GM19193 (cell line): ENCODE measurements at regions not wholly inside any gene's neighbourhood (a gene's known extent, or its start where the extent isn't known, plus 50 kb on each side); places are given as distances from the start of the nearest gene placed in this dataset.

Experiments
- POLR2A ChIP-seq: IDR thresholded peaks from 4 replicates; pipeline ENCODE4 v1.6.1; 2011; ENCODE audit not compliant: insufficient read depth, insufficient read length; ENCODE audit errors: extremely low read depth

DNA sequence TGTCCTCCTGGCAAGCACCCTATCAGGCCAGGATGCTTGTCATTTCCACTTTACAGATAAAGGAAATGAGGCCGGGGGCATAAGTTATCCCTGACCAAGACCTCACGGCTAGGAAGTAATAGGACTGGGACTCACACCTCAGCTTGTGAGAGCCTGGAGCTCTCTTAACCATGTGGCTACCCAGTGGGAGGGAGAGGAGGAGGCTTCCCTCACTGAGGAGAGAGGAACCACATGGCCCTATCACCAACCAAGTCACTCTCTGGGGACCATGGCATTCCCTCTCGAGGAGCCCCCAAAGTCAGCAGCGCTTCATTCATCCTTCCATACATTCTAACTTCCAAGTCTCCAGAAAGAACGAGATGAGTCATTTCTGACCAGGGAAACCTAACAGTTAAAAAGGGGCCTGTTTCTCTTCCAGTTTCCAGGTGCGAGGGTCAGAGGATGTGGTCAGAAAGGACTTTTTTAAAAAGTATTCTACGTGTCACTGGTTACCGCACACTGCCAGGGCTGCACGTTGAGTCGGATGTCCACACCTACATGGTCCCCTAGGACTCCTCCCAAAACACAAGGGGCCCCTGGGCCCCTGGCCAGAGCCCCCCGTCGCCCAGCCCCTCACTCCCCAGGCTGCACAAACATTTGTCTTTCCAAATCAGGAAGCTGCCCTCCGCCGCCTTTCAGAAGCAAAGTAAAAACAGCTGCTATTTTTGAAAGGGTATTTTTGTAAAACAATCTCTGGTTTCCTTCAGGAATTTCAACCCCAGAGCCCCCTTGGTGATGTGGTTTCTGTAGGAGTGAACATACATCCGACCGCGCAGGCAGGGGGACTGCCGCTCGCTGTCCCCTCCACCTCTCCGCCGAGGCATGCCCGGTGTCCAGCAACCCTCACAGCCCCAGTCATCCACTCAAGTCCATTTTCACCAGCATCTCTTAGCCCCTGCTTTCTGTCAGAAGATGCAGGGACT is 128.2 kb upstream of the CHST15 start:
- TF ChIP-seq POLR2A: peak; percentile 10

DNA sequence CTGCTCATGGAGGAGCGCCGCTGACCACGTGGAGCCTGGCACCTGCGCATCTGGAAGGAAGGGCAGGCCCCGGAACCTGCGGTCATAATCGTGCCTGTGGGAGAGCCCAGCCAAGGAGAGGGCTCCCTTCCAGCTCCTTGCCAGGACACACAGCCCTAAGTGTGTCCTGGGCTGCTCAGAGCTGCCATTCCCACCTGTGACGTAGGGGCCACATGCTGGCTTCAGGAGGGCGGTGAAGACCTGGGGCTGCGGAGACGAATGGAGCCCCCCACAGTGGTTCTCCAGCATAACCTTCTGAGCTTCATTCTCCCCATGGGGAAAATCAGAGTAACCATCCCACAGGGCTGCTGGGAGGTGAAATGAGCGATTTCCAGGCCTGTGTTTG is 127.6 kb upstream of the CHST15 start:
- no peak for TF ChIP-seq POLR2A

DNA sequence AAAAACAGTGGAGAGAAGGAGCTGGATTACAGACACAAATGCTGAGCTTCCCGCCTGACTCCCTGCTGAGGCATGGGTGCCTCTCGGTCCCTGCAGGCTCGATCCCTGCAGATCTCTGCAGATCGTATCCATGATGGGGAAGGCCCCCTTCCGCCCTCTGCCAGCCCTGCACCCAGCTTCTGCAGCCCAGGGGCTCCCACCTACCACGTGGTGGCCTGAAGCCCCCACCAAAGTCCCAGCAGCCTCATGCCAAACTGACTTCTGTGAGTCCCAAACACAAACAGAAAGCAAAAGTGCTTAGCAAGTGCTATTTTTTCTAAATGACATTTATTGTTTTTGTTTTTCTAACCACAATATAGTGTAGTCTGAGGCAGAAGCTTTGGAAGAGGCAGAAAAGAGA is 127.1 kb upstream of the CHST15 start:
- TF ChIP-seq POLR2A: no peak

DNA sequence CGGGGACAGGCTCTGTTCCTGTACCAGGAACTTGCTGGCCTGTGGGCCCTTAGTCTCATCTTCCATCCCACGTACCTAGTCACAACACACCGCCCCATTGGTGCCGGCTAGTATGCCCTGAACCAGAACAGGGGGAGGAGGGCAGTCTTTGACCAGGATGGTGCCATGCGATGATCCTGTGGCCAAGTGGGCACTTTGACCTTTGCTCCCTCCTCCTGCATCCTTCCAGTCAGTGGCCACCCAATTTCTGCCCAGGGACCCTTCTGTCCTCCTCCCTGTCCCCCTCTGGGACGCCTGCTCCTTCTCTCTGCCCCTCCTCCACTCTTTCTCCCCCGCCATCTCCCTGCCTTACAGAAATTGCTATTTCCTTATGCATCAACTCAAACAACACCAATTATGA is 126.3 kb upstream of the CHST15 start:
- no peak for TF ChIP-seq POLR2A

DNA sequence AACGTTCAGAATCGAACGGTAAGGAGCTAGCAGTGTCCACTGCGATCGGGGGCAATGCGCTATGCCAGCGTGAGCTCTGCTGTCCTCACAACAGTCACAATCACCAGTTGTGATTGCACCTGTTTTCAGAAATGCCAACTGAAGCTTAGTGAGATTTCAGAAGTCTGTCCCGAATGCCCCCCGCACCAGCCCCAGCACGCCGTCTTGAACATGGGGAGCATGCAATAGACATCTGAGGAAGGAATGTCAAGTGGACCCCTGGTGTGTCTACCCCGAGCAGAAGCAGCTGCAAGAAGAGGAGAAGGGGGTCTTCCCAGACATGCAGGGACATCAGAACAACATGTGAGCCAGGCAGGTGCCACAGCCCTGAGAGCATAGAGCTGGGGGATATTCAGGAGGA is 125.7 kb upstream of the CHST15 start:
- TF ChIP-seq POLR2A: no peak

DNA sequence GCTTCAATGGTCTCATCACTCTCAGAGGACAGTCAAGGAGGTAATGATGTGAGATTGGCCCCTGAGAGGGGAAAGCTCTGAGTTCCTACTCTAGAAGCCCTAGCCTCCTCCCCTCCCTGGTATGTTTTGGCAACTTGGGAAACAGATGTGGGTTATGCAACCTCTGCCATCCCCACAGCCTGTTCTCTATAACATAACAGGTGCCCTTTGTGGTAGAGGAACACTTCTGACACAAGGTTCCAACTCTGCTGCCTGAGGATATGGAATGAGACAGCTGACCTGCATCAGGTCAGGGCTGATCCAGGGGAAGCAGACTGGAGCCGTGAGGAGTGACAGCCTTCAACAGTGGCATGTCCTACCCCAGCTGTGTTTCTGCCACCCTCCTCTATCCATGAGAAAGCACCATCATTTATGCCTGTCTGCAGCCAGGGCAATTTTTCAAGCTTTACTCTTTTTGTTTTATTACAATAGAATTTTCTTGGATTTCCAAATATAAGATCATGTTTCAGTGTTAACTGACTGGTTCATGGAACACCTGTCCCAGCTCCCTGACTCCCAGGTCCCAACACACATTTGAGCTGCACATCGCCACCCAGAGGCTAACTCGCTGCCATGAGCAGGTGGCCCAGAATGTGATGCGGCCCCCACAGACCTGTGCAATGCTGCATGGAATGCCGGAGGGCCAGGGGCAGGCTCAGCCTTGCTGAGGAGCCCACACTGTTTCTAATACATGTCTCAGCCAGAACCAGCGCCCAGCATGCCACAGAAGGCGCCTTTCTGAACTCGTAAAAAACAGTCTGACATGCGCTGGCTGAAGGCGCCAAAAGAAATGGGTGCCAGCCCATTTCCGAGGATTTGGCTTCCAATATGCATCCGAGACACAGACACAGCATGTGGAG is 124.8 kb upstream of the CHST15 start:
- no peak for TF ChIP-seq POLR2A

DNA sequence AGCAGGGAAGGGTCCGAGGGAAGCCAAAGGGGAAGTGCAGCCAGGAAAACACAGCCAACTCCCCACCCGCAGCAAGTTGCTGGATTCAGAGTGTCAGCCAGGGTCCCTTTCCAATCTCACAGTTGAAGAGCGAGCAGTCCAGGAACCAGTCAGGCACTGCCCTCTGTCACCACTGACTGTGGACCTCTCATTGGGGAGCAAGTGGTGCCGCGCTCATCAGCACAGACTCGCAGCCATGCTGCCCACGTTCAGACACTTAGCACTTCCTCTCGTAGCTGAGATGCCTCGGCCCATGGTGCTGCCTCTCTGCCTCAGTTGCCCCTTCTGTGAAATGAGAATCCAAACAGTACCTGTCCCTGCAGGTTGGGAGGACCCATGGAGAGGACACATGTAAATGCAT is 123.6 kb upstream of the CHST15 start:
- no peak for TF ChIP-seq POLR2A

DNA sequence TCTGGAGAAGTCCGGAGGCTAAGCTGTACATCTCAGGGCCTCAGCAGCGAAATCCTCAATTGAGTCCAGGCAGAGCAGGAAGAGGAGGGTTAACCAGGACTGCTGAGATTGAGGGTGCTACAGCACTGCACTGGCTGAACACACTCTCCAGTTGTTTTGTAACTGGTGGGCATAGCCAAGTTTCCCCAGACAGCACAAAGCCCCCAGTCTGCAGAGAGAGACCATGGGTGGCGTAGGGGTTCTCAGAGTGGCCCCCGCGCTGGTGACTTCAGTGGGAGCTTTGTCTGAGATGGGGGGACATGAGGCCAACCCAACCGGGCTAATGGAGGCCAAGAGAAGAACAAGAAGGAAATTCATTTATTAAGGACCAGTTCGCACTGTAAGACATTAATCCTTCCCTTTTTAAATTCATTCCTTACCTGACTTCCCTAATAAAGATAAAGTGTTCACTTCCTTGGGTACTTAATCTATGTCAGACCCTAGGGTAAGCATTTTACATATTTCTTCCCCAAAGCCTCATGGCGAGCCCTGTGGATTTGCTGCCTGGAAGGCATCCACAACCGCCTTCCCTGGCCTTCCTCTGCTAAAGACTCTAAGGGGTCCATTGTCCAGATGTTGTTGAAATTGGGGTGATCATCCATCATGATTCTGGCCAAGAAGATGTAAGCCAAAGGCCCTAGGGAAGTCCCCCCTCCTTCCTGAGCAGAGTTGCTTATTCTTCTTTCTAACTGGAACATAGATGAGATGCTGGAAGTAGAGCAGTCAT is 121.4 kb upstream of the CHST15 start:
- no peak for TF ChIP-seq POLR2A

DNA sequence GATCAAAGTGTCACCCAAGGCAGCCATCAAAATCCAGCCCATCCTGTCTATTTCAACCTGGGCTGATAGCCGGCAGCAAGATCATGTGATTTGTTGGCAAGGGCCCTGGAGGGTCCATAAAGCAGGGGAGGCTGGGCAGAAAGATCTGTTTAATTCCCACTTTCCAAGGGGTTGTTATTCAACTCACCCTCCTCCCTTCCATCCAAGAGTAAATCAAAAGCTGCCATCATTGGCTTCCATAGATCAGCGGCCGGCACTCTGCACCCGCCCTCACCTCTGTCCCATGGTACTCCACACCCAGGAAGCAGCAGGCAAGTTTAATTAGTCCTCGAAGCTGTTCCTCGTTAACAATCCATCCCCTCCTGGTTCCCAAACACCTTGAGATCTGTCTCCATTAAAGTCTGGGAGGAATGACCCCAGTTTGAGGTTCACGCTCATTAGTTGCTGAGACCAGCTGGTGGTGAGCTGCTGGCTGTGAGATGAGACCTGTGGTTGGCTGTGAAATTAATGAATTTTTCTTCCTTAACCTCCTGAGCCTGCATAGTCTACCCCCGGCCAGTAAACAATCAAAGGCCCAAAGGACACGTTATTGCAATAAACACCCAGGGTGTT is 120.6 kb upstream of the CHST15 start:
- no peak for TF ChIP-seq POLR2A

DNA sequence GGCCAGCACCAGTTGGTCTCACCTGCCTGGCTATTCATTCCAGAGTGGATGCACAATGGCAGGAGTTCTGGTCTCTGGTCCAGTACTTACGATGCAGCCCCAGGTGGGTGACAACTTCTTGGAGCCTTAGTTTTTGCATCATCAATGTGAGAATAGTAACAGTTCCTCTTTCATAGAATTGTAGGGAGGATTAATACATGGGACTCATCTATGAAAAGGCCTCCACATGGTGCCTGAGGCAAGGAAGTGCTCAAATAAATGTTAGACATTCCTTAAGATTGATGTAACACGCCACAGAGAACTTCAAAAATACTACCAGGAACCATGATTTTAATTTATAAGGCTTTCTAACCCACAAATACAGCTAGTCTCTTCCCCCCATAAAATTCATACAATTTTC is 120.1 kb upstream of the CHST15 start:
- TF ChIP-seq POLR2A: no peak

DNA sequence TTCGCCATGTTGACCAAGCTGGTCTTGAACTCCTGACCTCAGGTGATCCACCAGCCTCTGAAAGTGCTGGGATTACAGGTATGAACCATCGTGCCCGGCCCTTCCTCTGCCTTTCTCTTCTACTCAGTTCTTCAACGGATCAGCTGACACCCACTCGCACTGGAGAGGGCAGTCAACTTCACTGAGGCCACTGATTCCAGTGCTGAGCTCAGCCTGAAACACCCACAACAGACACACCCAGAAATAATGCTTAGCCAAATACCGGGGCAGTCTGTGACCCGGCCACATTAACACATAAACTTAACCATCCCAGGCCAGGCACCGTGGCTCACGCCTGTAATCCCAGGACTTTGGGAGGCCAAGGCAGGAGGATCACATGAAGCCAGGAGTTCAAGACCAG is 119.3 kb upstream of the CHST15 start:
- TF ChIP-seq POLR2A: no peak

DNA sequence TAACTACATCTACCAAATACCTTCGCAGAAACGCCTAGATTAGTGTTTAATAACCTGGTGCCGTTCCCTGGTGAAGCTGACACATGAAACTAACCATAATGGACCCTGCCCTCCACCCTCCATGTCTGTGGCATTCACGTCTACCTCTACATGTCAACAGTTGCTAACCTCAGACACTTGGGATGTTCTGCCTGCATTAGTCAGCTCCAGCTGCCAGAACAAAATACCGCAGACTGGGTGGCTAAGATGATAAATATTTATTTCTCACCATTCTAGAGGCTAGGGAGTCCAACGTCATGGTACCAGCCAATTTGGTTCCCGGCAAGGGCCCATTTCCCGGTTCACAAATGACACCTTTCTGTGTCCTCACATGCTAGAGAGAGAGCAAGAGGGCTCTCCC is 118.5 kb upstream of the CHST15 start:
- TF ChIP-seq POLR2A: no peak

DNA sequence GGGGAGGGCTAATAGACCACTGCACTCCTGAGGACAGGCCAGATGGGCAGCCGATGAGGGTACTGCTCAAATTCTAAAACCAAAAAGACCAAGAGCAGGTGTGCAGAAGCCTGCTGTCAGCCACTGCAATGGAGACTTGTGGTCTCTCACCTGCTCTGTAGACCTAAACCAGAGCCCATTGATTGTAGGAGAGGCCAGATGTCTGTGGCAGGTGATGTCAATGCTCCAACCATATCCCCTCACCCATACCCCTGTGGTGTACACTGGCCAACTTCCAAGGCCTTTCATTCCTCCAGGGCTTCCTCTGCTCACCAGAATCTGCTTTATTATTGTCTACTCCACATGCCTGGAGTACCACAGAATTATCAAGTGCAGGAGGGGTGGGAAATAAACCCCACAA is 116.9 kb upstream of the CHST15 start:
- no peak for TF ChIP-seq POLR2A

DNA sequence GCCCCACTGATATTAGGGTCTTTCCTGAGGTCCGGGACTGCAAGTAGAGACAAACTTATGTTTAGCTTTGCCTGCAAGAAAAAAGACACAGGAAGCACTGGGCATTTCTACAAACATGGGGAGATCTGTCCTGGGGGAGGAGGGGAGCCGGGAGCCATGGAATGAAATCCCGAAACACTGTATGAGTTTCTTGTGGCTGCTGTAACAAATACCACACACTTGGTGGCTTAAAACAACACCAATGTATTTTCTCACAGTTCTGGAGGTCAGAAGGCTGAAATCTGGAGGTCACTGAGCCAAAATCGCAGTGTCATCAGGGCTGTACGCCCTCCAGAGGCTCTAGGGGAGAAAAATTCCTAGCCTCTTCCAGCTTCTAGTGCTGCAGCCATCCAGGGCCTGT is 114.0 kb upstream of the CHST15 start:
- TF ChIP-seq POLR2A: no peak
